LNCAP (cell line): ENCODE measurements at regions not wholly inside any gene's neighbourhood (a gene's known extent, or its start where the extent isn't known, plus 50 kb on each side); places are given as distances from the start of the nearest gene placed in this dataset.

Source experiments
- TF ChIP-seq, protein P1 (sequence below): fragments of 450-650 bp; IDR thresholded peaks from 2 replicates; pipeline ENCODE4 v1.5.1; 2017; ENCODE audit warnings: mild to moderate bottlenecking

DNA sequence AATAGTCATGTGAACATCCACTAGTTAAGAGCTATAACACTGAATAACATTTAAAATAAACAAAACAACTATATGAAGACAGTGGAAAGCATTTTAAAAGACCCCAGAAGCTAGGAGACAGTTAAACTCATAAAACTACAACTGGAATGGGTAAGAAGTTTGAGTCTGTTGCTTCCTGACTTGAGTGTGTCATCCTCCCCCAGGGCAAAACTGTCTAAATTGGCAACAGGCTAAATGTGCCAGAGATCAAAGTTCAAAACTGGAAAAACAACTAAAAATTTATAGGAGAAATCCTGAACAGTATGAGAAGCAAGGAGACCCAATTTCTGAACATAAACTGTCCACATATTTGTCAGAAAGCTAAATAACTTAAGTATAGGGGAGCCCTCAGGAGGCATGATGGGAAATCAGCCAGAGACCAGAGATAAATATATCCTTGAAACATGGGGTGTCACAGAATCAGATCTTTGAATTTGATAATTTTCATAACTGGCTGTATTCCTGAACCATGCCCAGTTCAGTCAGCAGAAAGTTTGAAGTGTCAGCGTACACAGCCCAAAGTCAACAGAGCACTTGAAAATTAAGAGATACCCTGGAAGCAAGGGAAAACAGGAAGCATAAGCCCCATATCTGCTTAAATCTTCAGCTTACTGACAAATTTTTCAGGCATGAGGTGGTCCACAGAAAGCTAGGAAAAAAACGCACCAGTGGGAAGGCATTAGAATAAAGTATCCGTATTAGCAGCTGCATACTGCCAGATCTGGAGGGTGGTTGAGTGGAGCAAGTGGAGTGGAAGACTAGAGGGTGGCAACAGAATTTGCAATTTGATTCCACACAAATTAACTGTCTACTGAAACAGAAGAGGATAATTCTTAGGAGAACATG is 516.1 kb upstream of the MAN1A1 start:
- TF ChIP-seq, protein P1, sequence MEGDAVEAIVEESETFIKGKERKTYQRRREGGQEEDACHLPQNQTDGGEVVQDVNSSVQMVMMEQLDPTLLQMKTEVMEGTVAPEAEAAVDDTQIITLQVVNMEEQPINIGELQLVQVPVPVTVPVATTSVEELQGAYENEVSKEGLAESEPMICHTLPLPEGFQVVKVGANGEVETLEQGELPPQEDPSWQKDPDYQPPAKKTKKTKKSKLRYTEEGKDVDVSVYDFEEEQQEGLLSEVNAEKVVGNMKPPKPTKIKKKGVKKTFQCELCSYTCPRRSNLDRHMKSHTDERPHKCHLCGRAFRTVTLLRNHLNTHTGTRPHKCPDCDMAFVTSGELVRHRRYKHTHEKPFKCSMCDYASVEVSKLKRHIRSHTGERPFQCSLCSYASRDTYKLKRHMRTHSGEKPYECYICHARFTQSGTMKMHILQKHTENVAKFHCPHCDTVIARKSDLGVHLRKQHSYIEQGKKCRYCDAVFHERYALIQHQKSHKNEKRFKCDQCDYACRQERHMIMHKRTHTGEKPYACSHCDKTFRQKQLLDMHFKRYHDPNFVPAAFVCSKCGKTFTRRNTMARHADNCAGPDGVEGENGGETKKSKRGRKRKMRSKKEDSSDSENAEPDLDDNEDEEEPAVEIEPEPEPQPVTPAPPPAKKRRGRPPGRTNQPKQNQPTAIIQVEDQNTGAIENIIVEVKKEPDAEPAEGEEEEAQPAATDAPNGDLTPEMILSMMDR: no peak

DNA sequence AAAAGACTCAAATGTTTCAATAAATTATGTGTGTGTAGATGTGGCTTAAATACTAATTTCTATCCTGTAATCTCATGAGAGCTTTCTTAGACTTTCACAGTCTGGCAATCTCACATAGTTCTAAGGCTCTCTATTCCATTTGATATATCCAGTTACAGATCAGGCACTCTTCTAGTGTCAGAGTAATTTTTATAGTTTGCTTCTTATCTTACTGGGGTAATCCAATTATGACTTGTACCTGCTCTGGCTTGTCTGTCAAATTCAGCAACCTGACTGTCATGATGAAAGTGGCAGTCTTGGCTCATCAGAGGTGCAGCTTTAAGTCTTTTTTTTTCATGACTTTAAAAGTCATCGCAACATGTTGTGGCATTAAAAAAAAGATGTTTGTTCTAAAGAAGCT is 513.2 kb upstream of the MAN1A1 start:
- TF ChIP-seq, protein P1: no peak

DNA sequence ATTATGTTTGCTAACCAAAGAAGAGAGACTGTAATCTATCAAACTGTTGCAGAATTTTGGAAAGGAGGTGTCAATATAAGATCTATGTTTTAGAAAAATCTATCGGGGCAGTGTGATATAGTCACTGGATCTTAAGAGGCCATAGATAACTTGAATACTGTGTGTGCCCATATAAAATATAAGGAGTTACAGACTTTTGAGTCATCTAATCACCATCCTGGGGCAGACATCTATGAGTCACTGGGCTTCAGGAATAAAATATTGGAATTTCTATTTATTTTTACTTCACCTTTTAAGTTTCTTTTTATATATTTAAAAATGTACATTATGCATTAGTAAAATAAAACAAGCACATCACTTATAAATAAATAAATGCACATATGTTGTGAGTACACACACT is 509.3 kb upstream of the MAN1A1 start:
- TF ChIP-seq, protein P1: no peak

DNA sequence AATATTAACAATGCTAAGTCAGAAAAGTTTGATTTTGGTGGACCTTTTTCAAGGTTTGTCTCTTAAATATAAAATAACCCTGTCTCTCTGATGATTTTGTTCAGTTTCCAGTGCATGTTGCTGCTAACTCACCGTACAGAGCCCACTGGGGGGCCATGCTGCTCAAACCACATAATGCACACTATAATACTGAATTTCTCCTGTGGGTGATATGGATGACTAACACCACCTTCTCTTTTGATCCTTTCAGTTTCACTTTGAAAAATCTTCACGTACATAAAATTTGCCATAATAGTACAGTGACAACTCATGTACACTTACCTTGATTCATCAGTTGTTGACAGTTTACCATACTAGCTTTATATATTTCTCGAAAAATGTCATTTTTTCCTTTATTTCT is 506.6 kb upstream of the MAN1A1 start:
- TF ChIP-seq, protein P1: no peak

DNA sequence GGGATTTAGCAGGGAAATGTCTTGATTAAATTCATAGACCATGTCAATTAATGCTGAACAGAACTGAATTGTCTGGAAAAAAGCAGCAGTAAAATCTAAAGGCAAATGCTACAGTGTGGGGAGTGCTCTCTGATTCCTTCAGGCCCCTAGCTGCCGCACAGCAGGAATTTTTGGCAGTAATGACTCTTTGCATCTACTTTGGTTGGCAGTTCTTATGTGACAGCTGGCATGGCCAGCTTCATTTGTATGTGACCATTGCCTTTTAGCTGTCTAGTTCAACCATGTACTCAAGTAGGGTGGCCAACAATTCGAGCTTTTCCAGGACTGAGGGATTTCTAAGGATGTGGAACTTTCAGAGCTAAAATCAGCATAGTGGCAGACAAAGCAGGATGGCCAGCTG is 499.1 kb upstream of the MAN1A1 start:
- TF ChIP-seq, protein P1: no peak

DNA sequence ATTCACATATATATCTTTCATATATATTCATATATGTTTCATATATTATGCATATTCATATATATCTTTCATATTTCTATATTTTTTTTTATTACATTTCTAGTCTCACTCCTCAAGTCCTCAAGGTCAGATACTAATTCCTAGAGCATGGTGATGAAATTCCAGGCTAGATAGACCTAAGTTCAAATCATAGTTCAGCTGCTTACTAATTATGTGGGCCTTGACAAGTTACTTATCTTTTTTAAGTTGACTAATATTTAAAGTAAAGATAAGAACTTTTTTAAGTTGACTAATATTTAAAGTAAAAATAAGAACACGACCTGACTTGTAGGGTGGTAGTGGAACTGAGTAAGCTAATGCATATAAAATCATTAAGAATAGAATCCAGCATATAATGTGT is 495.6 kb upstream of the MAN1A1 start:
- TF ChIP-seq, protein P1: no peak

DNA sequence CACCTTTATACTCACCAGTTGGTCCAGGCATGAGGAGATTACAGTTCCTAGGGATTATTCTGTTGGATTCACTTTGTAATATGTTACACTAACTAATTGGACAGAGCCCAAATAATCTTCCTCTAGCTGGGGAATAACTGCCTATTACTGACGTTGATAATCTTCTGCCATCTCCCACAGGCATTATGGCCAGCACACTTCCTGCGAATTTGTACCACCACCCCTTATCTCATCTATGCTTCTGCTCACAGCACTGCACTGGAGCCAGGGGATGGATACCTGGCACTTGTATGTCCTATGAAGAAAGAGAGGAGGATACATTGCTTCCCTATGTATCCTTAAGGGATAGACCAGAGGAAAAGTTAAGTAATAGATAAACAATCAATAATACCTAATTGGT is 494.8 kb upstream of the MAN1A1 start:
- TF ChIP-seq, protein P1: no peak
